Pancreas (tissue), 10 donors: ENCODE measurements at regions not wholly inside any gene's neighbourhood (a gene's known extent, or its start where the extent isn't known, plus 50 kb on each side); places are given as distances from the start of the nearest gene placed in this dataset.

ENCODE experiments used
- ATAC-seq, 4 donors: fragments of 200-7000 bp; cut with Tn5 transposase; one replicate each; pipeline versions ENCODE4 v1.8.0 to v1.9.1; 2020; ENCODE audit warnings: mild to moderate bottlenecking in 4 of 4, moderate library complexity in 4 of 4
- DNase-seq, 6 donors: peaks; one replicate each; pipeline ENCODE4 v3.0.0-alpha.2; 2020
- FAIRE-seq: peaks from 2 replicates; lab custom pipeline; 2012; peaks lifted over from hg19 to GRCh38; lab: Jason Lieb, UNC
- H3K27ac ChIP-seq, 4 donors: fragments of 200-600 bp; sonication (generic); 1 replicate in 3 of 4; 2 replicates in 1 of 4; pipeline versions ENCODE4 v1.5.0 to v1.8.0; 2020
- H3K27me3 ChIP-seq, 4 donors: fragments of 200-600 bp; one replicate each; pipeline ENCODE4 v1.8.0; 2021
- H3K36me3 ChIP-seq, 3 donors: fragments of 200-600 bp; sonication (generic) in 1 of 3; one replicate each; pipeline versions ENCODE4 v1.5.0 to v1.8.0; 2020 to 2021
- H3K4me1 ChIP-seq, 3 donors: fragments of 200-600 bp; one replicate each; pipeline ENCODE4 v1.8.0; 2021
- H3K4me3 ChIP-seq, 4 donors: fragments of 200-600 bp; sonication (generic) in 2 of 4; one replicate each; pipeline versions ENCODE4 v1.5.0 to v1.8.0; 2020 to 2021
- H3K9me3 ChIP-seq, 4 donors: fragments of 200-600 bp; one replicate each; pipeline ENCODE4 v1.8.0; 2021
- WGBS, 2 donors: extraction: QIAGEN DNeasy Blood & Tissue Kit; methylation state at CpG; one replicate each; pipeline ENCODE4 v1.1.7; 2013; 5-methylcytosine and 5-hydroxymethylcytosine counted together
- intact Hi-C, 3 donors: fragments of 100-400 bp; cut with DNase I; formaldehyde crosslinking; loops; one replicate each; pipeline versions ENCODE4 v1.11.1 to v1.14.2; 2022
- TF ChIP-seq, protein P1 (sequence below), 4 donors: fragments of 200-600 bp; sonication (generic) in 3 of 4; IDR thresholded peaks; one replicate each; pipeline versions ENCODE4 v1.5.0 to v1.8.0; 2021; ENCODE audit warnings: antibody characterized with exemption in 4 of 4
- donor health status: healthy with polysubstance abuse.
- donor health status: DM: no; HTN: no; CAD: no; lungs with moderate emphysema.
- donor health status: DM: no; HTN: no; CAD: no.
- donor health status: control.
- donor health status: control.
- donor health status: Bipolar disorder and iron deficiency.
- donor health status: DM: yes; HTN: yes; CAD: no.
- donor health status: DM: no; HTN: no; CAD: no.
- donor health status: DM: no; HTN: no; CAD: no.
- donor health status: DM: yes; HTN: yes; CAD: no.

GRCh38 chr18:38759457-38759856 is 1193.9 kb upstream of the CELF4 start:
- Histone ChIP-seq H3K4me3 (no peak overlapping the region), H3K27ac (no peak overlapping the region), H3K36me3 (no peaks in the 10 kb centered on the region), H3K27me3 (no peaks in the 10 kb centered on the region), H3K9me3 (no peaks in the 10 kb centered on the region), H3K4me1 (no peaks in the 10 kb centered on the region)
- 65 to 85% methylated on average over 1 of the region's 1 CpG for WGBS, 2 donors
- TF ChIP-seq, protein P1, sequence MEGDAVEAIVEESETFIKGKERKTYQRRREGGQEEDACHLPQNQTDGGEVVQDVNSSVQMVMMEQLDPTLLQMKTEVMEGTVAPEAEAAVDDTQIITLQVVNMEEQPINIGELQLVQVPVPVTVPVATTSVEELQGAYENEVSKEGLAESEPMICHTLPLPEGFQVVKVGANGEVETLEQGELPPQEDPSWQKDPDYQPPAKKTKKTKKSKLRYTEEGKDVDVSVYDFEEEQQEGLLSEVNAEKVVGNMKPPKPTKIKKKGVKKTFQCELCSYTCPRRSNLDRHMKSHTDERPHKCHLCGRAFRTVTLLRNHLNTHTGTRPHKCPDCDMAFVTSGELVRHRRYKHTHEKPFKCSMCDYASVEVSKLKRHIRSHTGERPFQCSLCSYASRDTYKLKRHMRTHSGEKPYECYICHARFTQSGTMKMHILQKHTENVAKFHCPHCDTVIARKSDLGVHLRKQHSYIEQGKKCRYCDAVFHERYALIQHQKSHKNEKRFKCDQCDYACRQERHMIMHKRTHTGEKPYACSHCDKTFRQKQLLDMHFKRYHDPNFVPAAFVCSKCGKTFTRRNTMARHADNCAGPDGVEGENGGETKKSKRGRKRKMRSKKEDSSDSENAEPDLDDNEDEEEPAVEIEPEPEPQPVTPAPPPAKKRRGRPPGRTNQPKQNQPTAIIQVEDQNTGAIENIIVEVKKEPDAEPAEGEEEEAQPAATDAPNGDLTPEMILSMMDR (IDR thresholded peaks at IDR 0.05) = no peak
- FAIRE-seq (no peak), DNase-seq (no peak), ATAC-seq (no peak)
- intact Hi-C loops = no loop called here

- no peak for FAIRE-seq
- no peak for DNase-seq
- H3K4me1 ChIP-seq = no peaks in the 10 kb centered on the region
- 61 to 62% methylated on average over 2 of the region's 2 CpGs for whole genome bisulfite sequencing, 2 donors
- ATAC-seq = no peak
- no peaks in the 10 kb centered on the region for H3K9me3 ChIP-seq
- no peak overlapping the region for H3K27ac ChIP-seq
- no peak overlapping the region for H3K4me3 ChIP-seq
- H3K27me3 ChIP-seq = no peaks in the 10 kb centered on the region
- TF ChIP-seq, protein P1 (IDR thresholded peaks at IDR 0.05) = no peak
- intact Hi-C loops = no loop called here
- H3K36me3 ChIP-seq = no peaks in the 10 kb centered on the region
Measured at GRCh38 chr18:38756436-38756835, 1190.8 kb upstream of the CELF4 start.

DNA sequence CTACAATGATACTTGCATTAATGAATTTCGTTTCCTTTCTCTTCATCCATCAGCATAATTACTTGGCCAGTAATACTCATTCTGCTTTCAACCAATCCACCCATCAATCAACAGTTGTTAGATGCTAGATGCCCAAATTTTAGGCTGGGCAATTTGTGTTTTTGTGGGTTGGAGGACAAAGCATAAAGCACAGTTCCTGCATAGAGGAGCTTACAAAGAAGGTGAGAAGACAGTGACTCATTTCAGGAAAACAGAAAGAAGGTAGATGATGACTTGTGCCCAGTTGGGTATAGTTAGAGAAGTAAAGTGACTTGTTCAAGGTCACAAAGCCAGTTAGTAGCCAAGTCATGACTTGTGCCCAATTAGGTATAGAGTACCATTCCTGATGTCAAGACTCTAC is 1186.8 kb upstream of the CELF4 start:
- Histone ChIP-seq H3K9me3 (no peaks in the 10 kb centered on the region), H3K4me1 (no peaks in the 10 kb centered on the region), H3K4me3 (no peak overlapping the region), H3K27ac (no peak overlapping the region), H3K27me3 (no peaks in the 10 kb centered on the region), H3K36me3 (no peaks in the 10 kb centered on the region)
- FAIRE-seq (no peak), DNase-seq (no peak), ATAC-seq (no peak)
- 9 to 13% methylated on average over 1 of the region's 1 CpG for WGBS, 2 donors
- TF ChIP-seq, protein P1 (IDR thresholded peaks at IDR 0.05) = no peak
- intact Hi-C loops = no loop called here

DNA sequence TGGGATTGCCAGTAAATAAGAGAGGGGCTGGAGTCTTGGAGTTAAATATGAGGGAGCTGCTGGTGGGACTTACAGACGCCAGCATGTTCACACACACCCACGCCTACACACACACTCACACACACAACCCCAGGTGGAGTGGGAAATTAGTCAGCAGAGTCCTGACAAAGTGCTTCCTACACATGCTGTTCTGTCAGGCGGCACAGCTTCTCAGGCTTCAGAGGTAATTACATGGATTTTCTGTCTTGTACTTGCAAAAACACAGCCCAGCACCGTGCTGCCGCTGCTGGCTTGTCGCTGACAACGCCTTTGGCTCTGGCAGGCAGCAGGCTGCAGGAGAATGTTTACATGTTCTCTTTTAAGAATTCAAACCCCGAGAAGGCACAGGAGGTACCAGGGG is 1186.3 kb upstream of the CELF4 start:
- Histone ChIP-seq H3K4me3 (no peak overlapping the region), H3K27ac (no peak overlapping the region), H3K36me3 (no peaks in the 10 kb centered on the region), H3K4me1 (no peaks in the 10 kb centered on the region), H3K27me3 (no peaks in the 10 kb centered on the region), H3K9me3 (no peaks in the 10 kb centered on the region)
- ATAC-seq (no peak), DNase-seq (no peak), FAIRE-seq (no peak)
- 7 to 13% methylated on average over 8 of the region's 8 CpGs for WGBS, 2 donors
- TF ChIP-seq, protein P1 (IDR thresholded peaks at IDR 0.05) = no peak
- intact Hi-C loops = no loop called here

GRCh38 chr18:38751211-38751610 is 1185.6 kb upstream of the CELF4 start:
- DNase-seq (no peak), FAIRE-seq (no peak), ATAC-seq (no peak)
- H3K36me3 ChIP-seq = no peaks in the 10 kb centered on the region
- no peaks in the 10 kb centered on the region for H3K4me1 ChIP-seq
- 48 to 58% methylated on average over 2 of the region's 2 CpGs for WGBS, 2 donors
- TF ChIP-seq, protein P1 (IDR thresholded peaks at IDR 0.05) = no peak
- H3K27ac ChIP-seq = no peak overlapping the region
- no peak overlapping the region for H3K4me3 ChIP-seq
- no peaks in the 10 kb centered on the region for H3K27me3 ChIP-seq
- intact Hi-C loops = no loop called here
- H3K9me3 ChIP-seq = no peaks in the 10 kb centered on the region
